GM21360 (cell line): ENCODE measurements at regions not wholly inside any gene's neighbourhood (a gene's known extent, or its start where the extent isn't known, plus 50 kb on each side); places are given as distances from the start of the nearest gene placed in this dataset.
A peak's percentile ranks its signal among the peaks of the same experiment; 100 is the strongest.
"Not testable (repeated sequence)": the region's sequence is repeated elsewhere in the genome, so short reads cannot be mapped to it uniquely, and the experiment has no call there.

Source experiments
- ATAC-seq: cut with Tn5 transposase; IDR thresholded peaks from one replicate; pipeline ENCODE4 v1.9.1; 2021; ENCODE audit warnings: mild to moderate bottlenecking, moderate library complexity; ENCODE audit not compliant: unreplicated experiment

DNA sequence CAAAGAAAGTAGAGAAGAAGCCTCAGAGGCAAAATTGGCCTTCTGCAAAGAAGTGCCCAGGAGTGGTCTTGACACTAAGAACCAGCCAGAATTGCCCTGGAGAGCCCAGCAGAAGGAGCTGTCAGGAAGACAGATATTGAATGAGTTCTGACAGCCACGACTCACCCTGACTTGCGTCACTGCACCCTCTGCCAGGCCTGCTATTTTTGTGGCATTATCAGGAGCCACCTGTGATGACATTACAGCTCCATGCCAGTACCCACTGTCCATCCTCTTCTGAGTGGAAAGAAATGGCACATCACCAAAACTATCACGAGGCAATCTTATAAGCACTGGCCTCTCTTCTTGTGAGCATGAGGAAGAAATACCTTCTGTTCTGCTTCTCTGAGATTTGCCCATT, 67.7 kb downstream of the SMIM20 start:
- ATAC-seq: no peak

GRCh38 chr4:25982962-25983361, 68.9 kb downstream of the SMIM20 start:
- no peak for ATAC-seq

DNA sequence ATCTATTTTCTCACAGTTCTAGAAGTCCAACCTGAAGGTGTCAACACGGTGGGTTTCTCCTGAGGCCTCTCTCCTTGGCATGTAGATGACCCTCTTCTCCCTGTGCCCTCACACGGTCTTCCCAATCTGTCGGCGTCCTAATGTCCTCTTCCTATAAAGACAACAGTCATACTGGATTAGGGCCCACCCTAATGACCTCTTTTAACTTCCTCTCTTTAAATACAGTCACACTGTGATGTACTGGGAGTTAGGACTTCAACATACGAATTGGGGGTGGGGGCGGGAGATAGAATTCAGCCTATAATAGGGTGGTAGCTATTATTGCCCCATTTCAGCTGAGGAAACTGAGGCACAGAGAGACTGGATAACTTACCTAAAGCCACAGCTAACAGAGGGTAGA, 70.2 kb downstream of the SMIM20 start:
- ATAC-seq: no peak

DNA sequence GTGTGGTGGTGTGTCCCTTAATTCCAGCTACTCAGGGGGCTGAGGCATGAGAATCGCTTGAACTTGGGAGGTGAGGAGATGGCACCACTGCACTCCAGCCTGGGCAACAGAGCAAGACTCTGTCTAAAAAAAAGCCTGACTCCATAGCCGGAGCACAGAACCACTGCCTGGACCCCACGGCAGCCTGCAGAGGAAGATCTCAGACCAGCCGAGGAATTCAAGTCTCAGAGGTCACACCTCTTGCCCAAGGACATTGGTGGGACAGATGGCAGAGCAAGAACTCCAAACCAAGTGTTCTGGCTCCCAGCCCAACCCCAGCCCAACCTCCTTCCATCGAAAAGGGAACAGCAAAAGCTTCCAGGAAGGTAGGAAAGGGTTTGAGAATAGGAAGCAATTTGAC, 70.8 kb downstream of the SMIM20 start:
- no peak for ATAC-seq

- no peak for ATAC-seq
Observed at GRCh38 chr4:25986807-25987206, 72.8 kb downstream of the SMIM20 start.

GRCh38 chr4:25991340-25991739, 77.3 kb downstream of the SMIM20 start:
- ATAC-seq: no peak

- ATAC-seq: peak; percentile 65
Observed at GRCh38 chr4:25993395-25994185, 79.6 kb downstream of the SMIM20 start.

GRCh38 chr4:25994577-25994976, 80.6 kb downstream of the SMIM20 start:
- ATAC-seq: not testable (repeated sequence)

- ATAC-seq: no peak
Observed at GRCh38 chr4:26000274-26000950, 86.4 kb downstream of the SMIM20 start.

GRCh38 chr4:26001413-26001812, 87.4 kb downstream of the SMIM20 start:
- no peak for ATAC-seq

DNA sequence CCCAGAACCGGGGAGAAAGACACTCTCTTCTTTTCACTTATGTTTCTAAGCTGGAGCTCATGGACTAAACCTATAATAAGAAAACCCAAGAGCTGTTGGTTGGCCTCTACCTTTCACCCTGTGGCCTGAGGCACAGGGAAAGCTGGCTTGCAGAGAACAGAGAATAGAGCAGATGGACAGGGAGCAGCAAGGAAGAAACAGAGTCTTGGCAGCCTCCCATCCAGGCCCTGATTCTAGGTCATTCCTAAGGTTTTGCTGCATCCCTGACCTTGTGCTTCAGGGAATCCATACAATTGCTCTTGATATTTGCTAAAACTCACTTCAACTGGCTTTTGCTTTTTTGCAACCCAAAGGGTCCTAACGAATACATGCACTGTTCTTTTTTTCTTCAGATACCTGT, 87.8 kb downstream of the SMIM20 start:
- no peak for ATAC-seq

DNA sequence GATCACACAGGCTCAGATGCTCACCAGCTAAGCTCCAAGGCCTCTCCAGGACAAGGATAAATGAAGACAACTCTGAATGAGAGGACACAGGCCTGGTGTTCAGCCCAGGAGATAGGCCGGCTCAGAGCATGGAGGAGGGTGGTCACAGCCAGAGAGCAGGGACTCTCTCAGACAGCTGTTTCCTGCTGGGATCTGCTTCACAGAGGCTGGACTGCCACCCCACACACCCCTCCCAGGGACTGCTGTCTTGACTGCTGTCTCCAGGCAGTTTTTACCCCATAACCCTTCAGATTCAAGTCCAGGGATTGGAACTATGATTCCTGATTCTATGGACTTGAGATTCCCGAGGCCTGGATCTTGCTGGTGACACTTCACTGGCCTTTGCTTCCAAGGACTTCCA, 89.0 kb downstream of the SMIM20 start:
- no peak for ATAC-seq

DNA sequence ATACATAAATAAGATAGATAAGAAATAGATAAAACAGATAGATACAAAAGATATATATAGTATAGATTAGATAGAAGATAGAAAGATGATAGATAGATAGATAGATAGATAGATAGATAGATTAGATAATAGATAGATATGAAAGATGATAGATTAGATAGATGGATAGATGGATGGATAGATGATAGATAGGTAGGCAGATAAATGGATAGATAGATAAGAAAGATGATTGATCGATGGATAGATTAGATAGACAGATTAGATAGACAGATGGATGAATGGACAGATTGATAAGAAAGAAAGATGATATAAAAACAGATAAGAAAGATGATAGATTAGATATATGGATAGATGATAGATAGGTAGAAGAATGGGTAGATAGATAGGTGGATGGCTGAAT, 90.3 kb downstream of the SMIM20 start:
- ATAC-seq: no peak

DNA sequence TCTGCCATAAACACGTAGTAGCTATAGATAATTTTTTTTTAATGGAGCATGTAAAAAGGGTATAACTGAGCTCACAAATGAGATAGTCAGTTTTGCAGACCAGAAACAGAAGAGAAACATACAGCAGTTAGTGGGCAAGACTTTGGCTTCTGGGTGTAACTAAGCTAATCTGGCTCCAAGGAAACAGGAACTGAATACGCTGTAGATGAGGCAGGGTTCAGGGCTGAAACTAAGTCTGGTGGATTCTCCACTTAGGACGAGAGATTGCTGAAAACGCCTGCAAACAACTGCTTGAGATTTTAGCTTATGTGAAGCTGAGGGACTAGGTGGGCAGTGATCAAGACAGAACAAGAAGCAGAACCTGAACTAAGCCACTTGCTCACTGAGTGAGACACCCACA, 91.7 kb downstream of the SMIM20 start:
- no peak for ATAC-seq

DNA sequence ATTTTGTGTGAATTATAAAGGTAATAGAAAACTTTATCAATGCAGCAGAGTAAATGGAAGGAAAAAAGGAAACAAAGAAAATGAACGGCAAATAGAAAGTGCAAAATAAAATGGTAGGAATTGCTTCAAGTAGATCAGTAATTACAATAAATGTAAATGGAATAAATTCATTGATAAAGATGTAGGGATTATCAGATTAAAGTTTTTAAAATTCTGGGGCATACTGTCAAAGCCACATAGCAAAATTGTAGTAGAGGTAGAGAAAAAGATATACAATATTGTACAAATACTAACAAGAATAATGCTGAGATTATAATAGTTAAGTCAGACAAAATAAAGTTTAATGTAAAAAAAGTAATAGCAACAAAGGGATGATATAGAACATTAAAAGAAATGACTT, 94.7 kb downstream of the SMIM20 start:
- ATAC-seq: no peak

DNA sequence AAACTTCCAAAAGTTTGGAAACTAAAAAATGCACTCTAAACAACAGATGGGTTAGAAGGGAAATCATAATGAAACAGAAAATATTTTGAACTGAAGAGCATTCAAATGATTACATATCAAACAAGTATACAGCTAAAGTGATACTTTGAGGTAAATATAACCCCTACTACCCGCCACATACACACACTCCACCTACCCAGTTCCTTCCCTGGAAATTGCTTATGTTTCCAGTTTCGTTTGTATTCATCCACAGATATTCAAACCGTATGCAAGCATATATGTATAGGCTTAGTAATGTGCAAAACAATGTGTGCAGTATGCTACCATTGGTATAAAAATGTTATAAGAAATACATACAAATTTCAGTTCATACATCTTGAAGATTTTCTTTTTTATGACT, 95.5 kb downstream of the SMIM20 start:
- ATAC-seq: no peak

- no peak for ATAC-seq
Observed at GRCh38 chr4:26010304-26010703, 96.3 kb downstream of the SMIM20 start.

DNA sequence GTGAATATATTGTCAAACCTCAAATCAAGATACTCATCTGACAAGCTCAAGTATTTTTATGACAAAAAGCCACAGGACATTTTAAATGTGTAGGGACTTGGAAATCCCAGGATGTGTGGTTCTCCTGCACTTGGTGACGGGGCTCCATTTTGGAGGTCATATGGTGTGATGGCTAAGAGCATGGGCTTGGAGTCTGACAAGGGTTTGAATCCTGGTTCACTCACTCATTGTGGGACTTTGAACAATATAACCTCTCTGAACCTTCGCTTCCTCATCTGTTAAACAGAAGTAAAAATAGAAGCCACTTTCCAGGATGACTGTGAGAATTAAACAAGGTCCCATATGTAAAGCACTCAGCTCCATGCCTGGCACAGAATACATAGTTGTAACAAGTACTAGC, 99.6 kb downstream of the SMIM20 start:
- ATAC-seq: no peak

DNA sequence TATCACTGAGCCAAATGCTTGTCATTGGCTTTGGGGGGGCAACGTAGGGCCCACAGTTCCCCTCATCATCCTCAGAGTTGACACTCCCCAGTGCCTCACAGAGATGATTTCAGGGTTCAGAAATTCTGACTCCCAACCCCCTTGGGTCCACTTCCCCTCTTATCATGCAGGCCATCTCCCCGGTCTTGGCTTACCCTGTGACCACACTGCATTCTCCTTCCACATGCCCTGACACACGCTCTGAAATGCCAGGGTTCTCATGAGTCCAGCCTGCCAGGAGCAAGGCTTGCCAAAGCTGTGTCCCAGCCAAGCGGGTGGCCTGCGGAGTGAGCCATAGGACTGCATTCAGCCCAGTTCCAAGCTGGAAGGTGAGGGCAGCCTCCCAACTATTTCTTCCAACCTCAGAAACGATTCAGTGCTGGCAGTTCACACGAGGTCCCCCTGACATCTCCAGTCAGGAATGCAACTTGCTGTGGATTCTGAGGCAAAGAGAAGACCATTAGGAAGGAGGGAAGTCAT, 101.2 kb downstream of the SMIM20 start:
- no peak for ATAC-seq

- no peak for ATAC-seq
Observed at GRCh38 chr4:26015906-26016305, 101.9 kb downstream of the SMIM20 start.

DNA sequence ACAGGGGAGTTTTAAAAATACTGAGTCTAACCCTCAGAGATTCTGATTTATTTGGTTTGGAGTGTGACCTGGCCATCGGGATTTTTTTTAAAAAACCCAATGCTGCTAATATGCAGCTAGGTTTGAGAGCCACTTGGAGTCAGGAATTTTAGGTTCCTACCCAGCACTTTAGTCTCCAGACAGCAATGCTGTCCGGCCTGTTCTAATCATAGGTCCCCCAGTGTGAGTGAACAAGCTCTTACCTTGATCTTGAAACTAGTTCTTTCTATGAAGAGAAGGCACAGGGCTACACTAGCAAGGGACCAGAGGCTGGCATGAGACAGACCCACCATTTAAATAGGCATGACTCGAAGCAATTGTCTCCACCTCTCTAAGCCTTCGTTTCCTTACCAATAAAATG, 103.5 kb downstream of the SMIM20 start:
- no peak for ATAC-seq

DNA sequence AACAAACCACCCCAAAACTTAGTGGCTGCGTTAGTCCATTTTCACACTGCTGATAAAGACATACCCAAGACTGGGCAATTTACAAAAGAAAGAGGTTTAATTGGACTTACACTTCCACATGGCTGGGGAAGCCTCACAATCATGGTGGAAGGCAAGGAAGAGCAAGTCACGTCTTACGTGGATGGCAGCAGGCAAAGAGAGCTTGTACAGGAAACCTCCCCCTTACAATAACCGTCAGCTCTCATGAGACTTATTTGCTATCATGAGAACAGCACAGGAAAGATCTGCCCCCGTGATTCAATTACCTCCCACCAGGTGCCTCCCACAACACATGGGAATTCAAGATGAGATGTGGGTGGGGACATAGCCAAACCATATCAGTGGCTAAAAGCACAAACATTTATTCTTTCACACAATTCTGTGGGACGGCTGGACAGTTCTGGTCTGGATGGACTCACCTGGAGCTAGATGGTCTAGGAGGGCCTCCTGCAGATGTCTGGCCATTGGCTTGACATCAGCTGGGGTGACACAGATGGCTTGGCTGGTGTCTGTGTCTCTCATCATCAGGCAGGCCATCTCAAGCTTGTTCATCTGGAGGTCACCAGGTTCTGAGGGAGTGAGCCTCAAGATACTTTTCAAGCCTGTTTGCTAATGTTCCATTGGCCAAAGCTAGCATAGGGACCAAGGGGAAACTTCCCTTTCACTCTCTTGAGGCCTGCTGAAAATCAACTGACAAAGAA, 104.1 kb downstream of the SMIM20 start:
- ATAC-seq: not testable (repeated sequence)
